K562 (cell line): ENCODE measurements at regions not wholly inside any gene's neighbourhood (a gene's known extent, or its start where the extent isn't known, plus 50 kb on each side); places are given as distances from the start of the nearest gene placed in this dataset.

ENCODE experiments used
- ELK1 ChIP-seq: sonication (generic); formaldehyde crosslinking; IDR thresholded peaks from 2 replicates; pipeline ENCODE4 v1.8.1; 2022; ENCODE audit warnings: missing genetic modification reagents
- L3MBTL2 ChIP-seq: fragments of 450-650 bp; IDR thresholded peaks from 2 replicates; pipeline ENCODE4 v1.6.1; 2016; ENCODE audit warnings: mild to moderate bottlenecking, moderate library complexity
- NEUROD1 ChIP-seq: fragments of 150-350 bp; IDR thresholded peaks from 2 replicates; pipeline ENCODE4 v1.6.1; 2014; ENCODE audit warnings: borderline replicate concordance, low read length, low read depth; ENCODE audit not compliant: partially characterized antibody
- NFRKB ChIP-seq: fragments of 450-650 bp; IDR thresholded peaks from 2 replicates; pipeline ENCODE4 v1.6.1; 2016; ENCODE audit warnings: low read depth
- RREB1 ChIP-seq: fragments of 250-450 bp; sonication (Bioruptor Pico); IDR thresholded peaks from 2 replicates; pipeline ENCODE4 v1.4.0; 2020
- STAG1 ChIP-seq: sonication (generic); formaldehyde crosslinking; IDR thresholded peaks from 2 replicates; pipeline ENCODE4 v1.5.0; 2020; ENCODE audit warnings: missing genetic modification reagents, borderline replicate concordance
- ZNF280A ChIP-seq: fragments of 450-650 bp; IDR thresholded peaks from 2 replicates; pipeline ENCODE4 v1.6.1; 2018; ENCODE audit warnings: mild to moderate bottlenecking, low read depth; ENCODE audit not compliant: partially characterized antibody

- TF ChIP-seq RREB1 (no peak), NEUROD1 (no peak), L3MBTL2 (no peak), ELK1 (CRISPR knock-in tag) (no peak), ZNF280A (no peak), NFRKB (no peak), STAG1 (CRISPR knock-in tag) (no peak)
Measured at GRCh38 chr1:118258975-118259374, 73.9 kb upstream of the SPAG17 start (continued).
